H9 (cell line): ENCODE measurements at regions not wholly inside any gene's neighbourhood (a gene's known extent, or its start where the extent isn't known, plus 50 kb on each side); places are given as distances from the start of the nearest gene placed in this dataset.

ENCODE experiments used
- DNase-seq: peaks from one replicate; pipeline ENCODE4 v3.0.0-alpha.2; 2017
- H2AFZ ChIP-seq: one replicate; pipeline ENCODE4 v1.6.1; 2013; ENCODE audit warnings: mild to moderate bottlenecking, low read length, control low read depth, moderate library complexity
- H2AK5ac ChIP-seq: 2 replicates; pipeline ENCODE4 v1.6.1; 2013; ENCODE audit warnings: low read length, control low read depth, mixed read lengths; ENCODE audit not compliant: insufficient read length
- H2BK120ac ChIP-seq: one replicate; pipeline ENCODE4 v1.6.1; 2013; ENCODE audit warnings: low read depth, mild to moderate bottlenecking, low read length, control low read depth, inconsistent platforms; ENCODE audit not compliant: poor library complexity, severe bottlenecking
- H2BK12ac ChIP-seq: 2 replicates; pipeline ENCODE4 v1.6.1; 2013; ENCODE audit warnings: low read length, control low read depth, mixed read lengths, low read depth; ENCODE audit not compliant: insufficient read length
- H2BK15ac ChIP-seq: 2 replicates; pipeline ENCODE4 v1.6.1; 2013; ENCODE audit warnings: low read depth, low read length, control low read depth
- H2BK20ac ChIP-seq: one replicate; pipeline ENCODE4 v1.6.1; 2013; ENCODE audit warnings: low read depth, mild to moderate bottlenecking, low read length, control low read depth, inconsistent platforms; ENCODE audit not compliant: poor library complexity, severe bottlenecking
- H2BK5ac ChIP-seq: 2 replicates; pipeline ENCODE4 v1.6.1; 2013; ENCODE audit warnings: low read length, control low read depth, mixed read lengths; ENCODE audit not compliant: insufficient read length
- H3K14ac ChIP-seq: 2 replicates; pipeline ENCODE4 v1.6.1; 2013; ENCODE audit warnings: low read length, control low read depth; ENCODE audit not compliant: insufficient read depth
- H3K18ac ChIP-seq: 2 replicates; pipeline ENCODE4 v1.6.1; 2013; ENCODE audit warnings: low read depth, mild to moderate bottlenecking, mixed read lengths, low read length, control low read depth; ENCODE audit not compliant: insufficient read length
- H3K23ac ChIP-seq: 2 replicates; pipeline ENCODE4 v1.6.1; 2013; ENCODE audit warnings: low read length, control low read depth, mixed read lengths, low read depth; ENCODE audit not compliant: insufficient read length
- H3K23me2 ChIP-seq: 2 replicates; pipeline ENCODE4 v1.6.1; 2013; ENCODE audit warnings: low read depth, mild to moderate bottlenecking, mixed read lengths, low read length, control low read depth; ENCODE audit not compliant: insufficient read length, poor library complexity, severe bottlenecking
- H3K27ac ChIP-seq: 2 replicates; pipeline ENCODE4 v1.5.1; 2013; ENCODE audit warnings: low read length, control low read depth, mixed read lengths, low read depth; ENCODE audit not compliant: insufficient read length
- H3K27me3 ChIP-seq: 2 replicates; pipeline ENCODE4 v1.6.1; 2013; ENCODE audit warnings: low read length, control low read depth, inconsistent platforms; ENCODE audit not compliant: insufficient read depth
- H3K4ac ChIP-seq: 2 replicates; pipeline ENCODE4 v1.6.1; 2013; ENCODE audit warnings: low read depth, mild to moderate bottlenecking, control low read depth, inconsistent platforms, low read length, moderate library complexity
- H3K4me1 ChIP-seq: 2 replicates; pipeline ENCODE4 v1.6.1; 2013; ENCODE audit warnings: low read length, control low read depth, inconsistent platforms; ENCODE audit not compliant: insufficient read depth
- H3K4me2 ChIP-seq: 2 replicates; pipeline ENCODE4 v1.6.1; 2013; ENCODE audit warnings: low read length, control low read depth, mixed read lengths; ENCODE audit not compliant: insufficient read length, insufficient read depth
- H3K56ac ChIP-seq: 2 replicates; pipeline ENCODE4 v1.6.1; 2013; ENCODE audit warnings: low read depth, mild to moderate bottlenecking, mixed read lengths, low read length, control low read depth; ENCODE audit not compliant: insufficient read length
- H3K79me1 ChIP-seq: 2 replicates; pipeline ENCODE4 v1.6.1; 2013; ENCODE audit warnings: low read depth, mild to moderate bottlenecking, moderate library complexity, low read length, control low read depth, inconsistent platforms; ENCODE audit not compliant: insufficient read depth, poor library complexity, severe bottlenecking
- H3K79me2 ChIP-seq: 2 replicates; pipeline ENCODE4 v1.6.1; 2013; ENCODE audit warnings: low read length, control low read depth, inconsistent platforms; ENCODE audit not compliant: insufficient read depth
- H3K9ac ChIP-seq: 2 replicates; pipeline ENCODE4 v1.6.1; 2013; ENCODE audit warnings: low read length, control low read depth, mixed read lengths; ENCODE audit not compliant: insufficient read length; ENCODE audit errors: extremely low read depth
- H3K9me3 ChIP-seq: one replicate; pipeline ENCODE4 v1.6.1; 2013; ENCODE audit warnings: low read depth, low read length, inconsistent platforms; ENCODE audit not compliant: control insufficient read depth
- H3T11ph ChIP-seq: one replicate; pipeline ENCODE4 v1.6.1; 2013; ENCODE audit warnings: mild to moderate bottlenecking, low read length, control low read depth, inconsistent platforms
- H4K20me1 ChIP-seq: one replicate; pipeline ENCODE4 v1.6.1; 2013; ENCODE audit not compliant: control insufficient read depth, insufficient read length, insufficient read depth
- H4K5ac ChIP-seq: 2 replicates; pipeline ENCODE4 v1.6.1; 2013; ENCODE audit warnings: low read depth, mild to moderate bottlenecking, mixed read lengths, low read length, control low read depth; ENCODE audit not compliant: insufficient read length
- H4K8ac ChIP-seq: replicated peaks from 2 replicates; pipeline ENCODE4 v1.6.1; 2013; ENCODE audit warnings: low read length, control low read depth, mixed read lengths, low read depth; ENCODE audit not compliant: insufficient read length
- H4K91ac ChIP-seq: 2 replicates; pipeline ENCODE4 v1.6.1; 2013; ENCODE audit warnings: low read depth, mild to moderate bottlenecking, moderate library complexity, mixed read lengths, low read length, control low read depth; ENCODE audit not compliant: insufficient read length
- H3K27ac Mint-ChIP-seq, 3 experiments: 2 replicates in 2 of 3; 3 replicates in 1 of 3; pipeline ENCODE4 v1.8.0; 2020 to 2021; ENCODE audit warnings: mixed read lengths in 3 of 3, mild to moderate bottlenecking in 1 of 3, moderate library complexity in 1 of 3
- H3K27me3 Mint-ChIP-seq: 2 replicates; pipeline ENCODE4 v1.8.0; 2021; ENCODE audit warnings: low read depth, mild to moderate bottlenecking, moderate library complexity, mixed read lengths
- H3K36me3 Mint-ChIP-seq, 3 experiments: 2 replicates in 2 of 3; 3 replicates in 1 of 3; pipeline ENCODE4 v1.8.0; 2020 to 2021; ENCODE audit warnings: low read depth in 3 of 3, mixed read lengths in 3 of 3; ENCODE audit not compliant: insufficient read depth in 1 of 3
- H3K4me1 Mint-ChIP-seq, 2 experiments: 2 replicates each; pipeline ENCODE4 v1.8.0; 2020; ENCODE audit warnings: mixed read lengths in 2 of 2
- H3K4me3 Mint-ChIP-seq, 2 experiments: 2 replicates in 1 of 2; 3 replicates in 1 of 2; pipeline ENCODE4 v1.8.0; 2020 to 2021; ENCODE audit warnings: mild to moderate bottlenecking in 2 of 2, mixed read lengths in 2 of 2, moderate library complexity in 1 of 2
- H3K9me3 Mint-ChIP-seq, 2 experiments: 2 replicates in 1 of 2; 3 replicates in 1 of 2; pipeline ENCODE4 v1.8.0; 2020; ENCODE audit warnings: mild to moderate bottlenecking in 2 of 2, mixed read lengths in 2 of 2, moderate library complexity in 1 of 2
- CTCF ChIP-seq: fragments of 200-600 bp; sonication (generic); conservative IDR thresholded peaks from 3 replicates; pipeline ENCODE4 v1.8.0; 2021; ENCODE audit warnings: antibody characterized with exemption, mild to moderate bottlenecking
- WGBS: extraction: QIAGEN DNeasy Blood & Tissue Kit; methylation state at CpG from one replicate; pipeline ENCODE4 v1.1.7; 2013; ENCODE audit warnings: missing lambda C conversion rate, low lambda C conversion rate, mixed read lengths; ENCODE audit not compliant: insufficient read length; ENCODE audit errors: extremely low coverage; 5-methylcytosine and 5-hydroxymethylcytosine counted together

GRCh38 chr15:69760258-69760845 lies 307.7 kb downstream of the RPLP1 start:
- no CpG with 5 or more reads among the region's 3 CpGs for WGBS
- no peak overlapping the region for H3K4me3 Mint-ChIP-seq

More at GRCh38 chr15:69760258-69760845, 307.7 kb downstream of the RPLP1 start:
- Histone ChIP-seq H2BK120ac (no peak overlapping the region), H3K4me2 (no peak overlapping the region), H3K79me1 (no peaks in the 10 kb centered on the region), H4K20me1 (no peaks in the 10 kb centered on the region), H3K23ac (no peak overlapping the region), H3K14ac (no peak overlapping the region), H2BK12ac (no peak overlapping the region), H3K23me2 (no peaks in the 10 kb centered on the region), H2AFZ (no peak overlapping the region), H3K9ac (no peak overlapping the region), H3K56ac (no peak overlapping the region), H3K27ac (no peak overlapping the region), H2BK5ac (no peak overlapping the region), H3K4me1 (peaks cover 4% of the 10 kb centered on the region; the same call in 1 of the 2 replicates), H2BK20ac (no peak overlapping the region), H2AK5ac (no peak overlapping the region), H3T11ph (no peak overlapping the region), H3K9me3 (no peaks in the 10 kb centered on the region), H3K79me2 (no peaks in the 10 kb centered on the region), H3K18ac (no peak overlapping the region), H3K27me3 (no peaks in the 10 kb centered on the region), H4K8ac (no peak overlapping the region), H2BK15ac (no peak overlapping the region), H4K5ac (no peak overlapping the region), H4K91ac (no peak overlapping the region), H3K4ac (no peak overlapping the region)
- no peak for TF ChIP-seq CTCF
- Mint-ChIP-seq H3K27me3 (peaks cover 9% of the 10 kb centered on the region), H3K4me1 (peaks cover 7 to 10% of the 10 kb centered on the region in 2 experiments), H3K36me3 (no peaks in the 10 kb centered on the region), H3K27ac (no peak overlapping the region), H3K9me3 (no peaks in the 10 kb centered on the region)
- no peak for DNase-seq
